OCI-M2 (cell line): ENCODE measurements at regions not wholly inside any gene's neighbourhood (a gene's known extent, or its start where the extent isn't known, plus 50 kb on each side); places are given as distances from the start of the nearest gene placed in this dataset.
"Not testable (repeated sequence)": the region's sequence is repeated elsewhere in the genome, so short reads cannot be mapped to it uniquely, and the experiment has no call there.

Experiments used
- DNase-seq: peaks from one replicate; lab custom pipeline; 2025; ENCODE audit not compliant: unreplicated experiment; lab: John Stamatoyannopoulos, UW

DNA sequence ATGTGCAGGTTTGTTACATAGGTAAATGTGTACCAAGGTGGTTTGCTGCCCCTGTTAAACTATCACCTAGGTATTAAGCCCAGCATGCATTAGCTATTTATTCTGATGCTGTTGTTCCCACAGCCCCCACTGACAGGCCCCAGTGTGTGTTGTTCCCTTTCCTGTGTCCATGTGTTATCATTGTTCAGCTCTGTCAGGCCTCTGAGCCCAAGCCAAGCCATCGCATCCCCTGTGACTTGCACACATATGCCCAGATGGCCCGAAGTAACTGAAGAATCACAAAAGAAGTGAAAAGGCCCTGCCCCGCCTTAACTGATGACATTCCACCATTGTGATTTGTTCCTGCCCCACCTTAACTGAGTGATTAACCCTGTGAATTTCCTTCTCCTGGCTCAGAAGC, 757.5 kb downstream of the NR2F1-AS1 start:
- DNase-seq = not testable (repeated sequence)

DNA sequence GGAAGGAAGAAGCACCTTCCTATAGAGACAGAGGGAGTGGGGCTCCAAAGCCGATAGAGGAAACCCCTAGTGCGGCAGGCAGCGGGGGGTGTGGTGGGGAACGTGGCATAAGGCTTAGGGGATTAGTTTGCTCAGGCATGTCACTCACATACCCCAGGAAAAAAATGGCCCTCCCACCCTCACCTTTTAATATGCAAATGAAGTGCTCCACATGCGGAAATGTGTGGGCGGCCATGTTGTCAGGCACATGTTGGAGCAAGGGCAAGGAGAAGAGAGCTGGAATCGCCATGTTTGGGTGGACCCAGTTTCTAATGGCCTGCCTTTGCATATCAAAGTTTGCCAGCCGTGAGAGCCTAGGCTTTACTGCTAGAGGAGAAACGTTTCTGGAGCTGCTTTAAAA, 758.8 kb downstream of the NR2F1-AS1 start:
- no peak for DNase-seq

GRCh38 chr5:92809855-92810465, 771.1 kb downstream of the NR2F1-AS1 start:
- no peak for DNase-seq

GRCh38 chr5:92808474-92808873, 772.5 kb downstream of the NR2F1-AS1 start:
- DNase-seq = no peak

- no peak for DNase-seq
These were observed 773.9 kb downstream of the NR2F1-AS1 start for GRCh38 chr5:92807085-92807484.

DNA sequence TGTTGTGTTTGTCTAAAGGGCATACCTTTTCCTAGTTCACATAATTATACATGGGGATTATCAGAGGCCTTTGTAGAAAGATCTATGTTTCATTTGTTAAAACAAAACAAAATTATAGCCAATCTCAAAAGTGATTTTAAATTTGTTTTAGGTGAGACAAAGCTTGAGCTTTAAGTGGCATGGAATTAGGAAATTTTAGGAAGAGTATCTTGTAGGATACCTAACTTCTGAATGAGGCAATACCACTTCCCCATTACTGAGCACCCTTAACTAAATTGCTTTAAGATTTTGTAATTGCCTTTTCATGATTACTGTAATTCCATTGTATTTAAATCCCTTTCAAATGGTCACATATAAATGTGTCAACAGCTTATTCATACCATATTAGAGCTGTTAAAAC, 775.6 kb downstream of the NR2F1-AS1 start:
- DNase-seq = no peak

- DNase-seq = no peak
These were observed 779.1 kb downstream of the NR2F1-AS1 start for GRCh38 chr5:92801911-92802310.

DNA sequence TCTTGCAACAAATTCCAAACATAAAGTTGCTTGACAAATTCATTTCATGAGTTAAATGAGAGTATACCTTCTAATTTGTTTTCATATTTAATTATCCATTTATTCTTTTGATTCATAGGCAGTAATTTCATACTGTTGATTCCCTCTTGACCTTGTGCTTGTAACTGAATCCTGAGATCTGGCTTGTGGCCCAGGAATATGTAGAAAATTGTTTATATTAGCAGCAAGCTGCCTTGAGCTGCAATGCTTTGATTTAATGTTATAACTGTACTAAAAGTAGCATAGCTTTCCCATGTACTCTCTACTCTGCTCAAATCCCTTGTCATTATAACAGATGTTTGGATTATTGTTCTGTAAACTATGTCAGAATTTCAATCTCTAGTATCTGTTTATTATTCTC, 780.7 kb downstream of the NR2F1-AS1 start:
- no peak for DNase-seq

DNA sequence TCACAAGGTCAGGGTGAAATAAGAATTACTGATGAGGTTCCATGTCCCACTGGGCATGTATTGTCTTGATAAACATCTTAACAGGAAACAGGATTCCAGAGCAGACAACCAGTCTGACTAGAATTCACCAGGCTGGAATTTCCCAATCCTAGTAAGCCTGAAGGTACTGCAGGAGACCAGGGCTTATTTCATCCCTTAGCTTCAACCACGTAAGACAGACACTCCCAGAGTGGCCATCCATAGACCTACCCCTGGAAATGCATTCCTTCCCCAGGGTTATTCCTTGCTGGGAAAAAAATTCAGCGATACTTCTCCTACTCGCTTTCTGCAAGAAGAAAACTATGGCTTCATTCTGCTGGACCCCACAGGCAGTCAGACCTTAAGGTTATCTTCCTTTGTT, 785.4 kb downstream of the NR2F1-AS1 start:
- no peak for DNase-seq

- DNase-seq = no peak
These were observed 801.0 kb downstream of the NR2F1-AS1 start for GRCh38 chr5:92780057-92780456.

DNA sequence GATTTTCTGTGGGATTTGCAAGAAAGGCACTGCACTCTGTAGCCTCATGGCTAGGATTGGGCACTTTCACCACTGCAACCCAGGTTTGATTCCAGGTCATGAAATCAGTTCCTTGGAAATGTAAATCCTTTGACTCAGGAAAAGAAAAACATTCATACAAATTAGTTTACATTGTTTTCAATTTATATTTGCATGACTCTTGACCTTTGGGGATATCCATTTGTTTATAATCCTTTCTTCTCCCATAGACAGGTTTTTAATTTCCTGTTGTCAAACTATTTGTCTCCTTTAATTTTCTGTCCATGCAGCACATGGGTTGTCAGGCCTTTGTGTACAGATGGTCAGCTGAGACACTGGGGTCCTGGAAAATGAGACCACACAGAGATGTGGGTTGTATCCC, 801.5 kb downstream of the NR2F1-AS1 start:
- no peak for DNase-seq

GRCh38 chr5:92778261-92778660, 802.8 kb downstream of the NR2F1-AS1 start:
- DNase-seq = no peak

DNA sequence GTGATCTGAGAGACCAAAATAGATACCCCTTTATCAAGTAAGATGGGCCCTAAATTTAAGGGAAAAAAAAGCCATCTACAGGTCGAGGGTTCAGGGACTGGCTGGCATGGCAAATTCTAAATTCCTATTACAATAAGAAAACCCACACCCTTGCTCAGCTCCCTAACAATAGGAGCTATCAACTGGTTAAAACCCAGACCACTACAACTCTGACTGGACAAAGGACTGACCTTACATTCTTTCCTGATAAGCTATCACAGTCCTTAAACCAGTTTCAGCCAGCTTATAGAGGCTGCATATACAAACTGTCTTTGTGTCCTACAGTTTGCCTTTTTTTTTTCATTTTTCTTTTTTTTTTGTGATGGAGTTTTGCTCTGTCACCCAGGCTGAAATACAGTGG, 803.6 kb downstream of the NR2F1-AS1 start:
- no peak for DNase-seq

GRCh38 chr5:92775711-92776615, 805.1 kb downstream of the NR2F1-AS1 start:
- DNase-seq = no peak

- DNase-seq = no peak
These were observed 811.0 kb downstream of the NR2F1-AS1 start for GRCh38 chr5:92769978-92770377.

GRCh38 chr5:92761585-92761984, 819.4 kb downstream of the NR2F1-AS1 start:
- DNase-seq = no peak

GRCh38 chr5:92760550-92760949, 820.5 kb downstream of the NR2F1-AS1 start:
- DNase-seq = no peak

- no peak for DNase-seq
These were observed 822.5 kb downstream of the NR2F1-AS1 start for GRCh38 chr5:92758552-92758951.

GRCh38 chr5:92749943-92750342, 831.1 kb downstream of the NR2F1-AS1 start:
- DNase-seq = no peak

- no peak for DNase-seq
These were observed 832.8 kb downstream of the NR2F1-AS1 start for GRCh38 chr5:92748072-92748676.

DNA sequence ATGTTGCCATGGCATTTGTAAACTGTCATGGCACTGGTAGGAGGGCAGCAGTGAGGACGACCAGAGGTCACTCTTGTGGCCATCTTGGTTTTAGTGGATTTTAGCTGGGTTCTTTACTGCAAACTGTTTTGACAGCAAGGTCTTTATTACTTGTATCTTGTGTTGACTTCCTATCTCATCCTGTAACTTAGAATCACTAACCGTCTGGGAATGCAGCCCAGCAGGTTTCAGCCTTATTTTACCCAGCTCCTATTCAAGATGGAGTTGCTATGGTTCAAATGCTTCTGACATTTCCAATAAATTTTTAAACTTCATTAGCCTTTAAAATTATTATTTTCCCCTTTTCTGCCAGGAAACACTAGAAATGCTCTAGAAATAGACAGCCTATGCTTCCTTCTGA, 839.1 kb downstream of the NR2F1-AS1 start:
- no peak for DNase-seq
